ENCODE measurements at regions not wholly inside any gene's neighbourhood (a gene's known extent, or its start where the extent isn't known, plus 50 kb on each side); places are given as distances from the start of the nearest gene placed in this dataset.

DNA sequence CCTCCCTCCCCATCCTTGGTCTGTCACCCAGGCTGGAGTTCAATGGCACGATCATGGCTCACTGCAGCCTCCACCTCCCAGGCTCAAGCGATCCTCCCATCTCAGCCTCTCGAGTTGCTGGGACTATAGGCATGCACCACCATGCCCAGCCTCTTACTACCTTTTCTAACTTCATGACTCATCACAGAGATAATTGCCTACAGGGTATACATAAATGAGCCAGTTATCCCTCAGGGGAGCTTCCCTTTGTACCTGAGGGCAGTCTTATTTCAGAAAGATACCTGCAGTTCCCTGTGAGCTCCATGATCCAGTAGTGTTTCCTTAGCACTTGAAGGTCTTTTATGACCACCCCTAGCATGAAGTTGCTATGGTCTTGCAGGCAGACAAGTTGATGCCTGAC is 94.2 kb upstream of the DNAJC1 start:
- FAIRE-seq: no peak
- Histone ChIP-seq H2AFZ (ENCODE audit: low read depth, low read length) (no peak overlapping the region), H3K36me3 (ENCODE audit: control insufficient read depth, insufficient read depth, low read length) (no peaks in the 10 kb centered on the region), H3K4me2 (ENCODE audit: insufficient read depth, low read length) (no peak overlapping the region), H3K9me1 (ENCODE audit: control insufficient read depth, insufficient read depth, low read length) (no peaks in the 10 kb centered on the region), H3K9me3 (replicated peaks; ENCODE audit: control insufficient read depth, insufficient read depth, low read depth, low read length) (no peaks in the 10 kb centered on the region), H3K4me1 (replicated peaks in 1 of 2; ENCODE audit: control insufficient read depth in 2 of 2, insufficient read depth in 2 of 2, low read length in 2 of 2) (no peaks in the 10 kb centered on the region), H3K27me3 (ENCODE audit: control insufficient read depth in 2 of 2, insufficient read depth in 2 of 2, low read length in 2 of 2) (no peaks in the 10 kb centered on the region), H4K20me1 (replicated peaks; ENCODE audit: control insufficient read depth, insufficient read depth, low read length) (no peaks in the 10 kb centered on the region), H3K79me2 (ENCODE audit: control insufficient read depth, insufficient read depth, low read length) (no peaks in the 10 kb centered on the region), H3K27ac (ENCODE audit: extremely low read depth, low read depth, low read length) (no peak overlapping the region), H3K4me3 (no peak overlapping the region), H3K9ac (ENCODE audit: insufficient read depth in 1 of 2, low read depth in 2 of 2, low read length in 2 of 2) (no peak overlapping the region)
- in situ Hi-C loops (cut with MboI) (no loop called here), intact Hi-C loops (cut with micrococcal nuclease) (no loop called here)
- BruUV-seq (replicated peaks): no TSS peak
- ChIA-PET POLR2A (interaction anchor here (0.6 to 1.3 kb wide), 2 partner anchors 26 to 132 kb away, joined by 3 to 4 read pairs; no protein-coding TSS in a partner anchor), CTCF (ENCODE audit: low intra/inter-chr PET ratio) (no interaction called here)
- ATAC-seq: no peak
- no peak for DNase-seq (ENCODE audit: extremely low read depth in 1 of 4, low spot score in 3 of 4)
- 33% methylated on average over 3 of the region's 3 CpGs for WGBS (ENCODE audit: insufficient coverage, low coverage, missing lambda C conversion rate)
- TF ChIP-seq ZNF124 (CRISPR knock-in tag; IDR thresholded peaks at IDR 0.05): no peak
- TF ChIP-seq JUN (IDR thresholded peaks at IDR 0.05; ENCODE audit: borderline replicate concordance, low read depth, low read length): no peak
- no peak for TF ChIP-seq JUN (CRISPR knock-in tag; IDR thresholded peaks at IDR 0.05; ENCODE audit: borderline replicate concordance)
- no peak for TF ChIP-seq HMG20B (CRISPR knock-in tag; IDR thresholded peaks at IDR 0.05)
- TF ChIP-seq NR3C1 (CRISPR knock-in tag; IDR thresholded peaks at IDR 0.05): no peak
- TF ChIP-seq MTA1 (IDR thresholded peaks at IDR 0.05; ENCODE audit: borderline replicate concordance): no peak
- no peak for TF ChIP-seq HDAC2 (IDR thresholded peaks at IDR 0.05)
- no peak for TF ChIP-seq ZNF311 (CRISPR knock-in tag; IDR thresholded peaks at IDR 0.05)
- TF ChIP-seq, protein P1, sequence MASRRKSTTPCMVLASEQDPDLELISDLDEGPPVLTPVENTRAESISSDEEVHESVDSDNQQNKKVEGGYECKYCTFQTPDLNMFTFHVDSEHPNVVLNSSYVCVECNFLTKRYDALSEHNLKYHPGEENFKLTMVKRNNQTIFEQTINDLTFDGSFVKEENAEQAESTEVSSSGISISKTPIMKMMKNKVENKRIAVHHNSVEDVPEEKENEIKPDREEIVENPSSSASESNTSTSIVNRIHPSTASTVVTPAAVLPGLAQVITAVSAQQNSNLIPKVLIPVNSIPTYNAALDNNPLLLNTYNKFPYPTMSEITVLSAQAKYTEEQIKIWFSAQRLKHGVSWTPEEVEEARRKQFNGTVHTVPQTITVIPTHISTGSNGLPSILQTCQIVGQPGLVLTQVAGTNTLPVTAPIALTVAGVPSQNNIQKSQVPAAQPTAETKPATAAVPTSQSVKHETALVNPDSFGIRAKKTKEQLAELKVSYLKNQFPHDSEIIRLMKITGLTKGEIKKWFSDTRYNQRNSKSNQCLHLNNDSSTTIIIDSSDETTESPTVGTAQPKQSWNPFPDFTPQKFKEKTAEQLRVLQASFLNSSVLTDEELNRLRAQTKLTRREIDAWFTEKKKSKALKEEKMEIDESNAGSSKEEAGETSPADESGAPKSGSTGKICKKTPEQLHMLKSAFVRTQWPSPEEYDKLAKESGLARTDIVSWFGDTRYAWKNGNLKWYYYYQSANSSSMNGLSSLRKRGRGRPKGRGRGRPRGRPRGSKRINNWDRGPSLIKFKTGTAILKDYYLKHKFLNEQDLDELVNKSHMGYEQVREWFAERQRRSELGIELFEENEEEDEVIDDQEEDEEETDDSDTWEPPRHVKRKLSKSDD (conservative IDR thresholded peaks at IDR 0.05; ENCODE audit: low read length): no peak
- no peak for TF ChIP-seq ELF4 (CRISPR knock-in tag; IDR thresholded peaks at IDR 0.05)
- TF ChIP-seq ARID1B (IDR thresholded peaks at IDR 0.05): no peak
